Activated CD8-positive, alpha-beta memory T cell treated with anti-CD3 and anti-CD28 coated beads, Interleukin-2, amount 50 U/mL, for 24 hours (primary cell): ENCODE measurements at regions not wholly inside any gene's neighbourhood (a gene's known extent, or its start where the extent isn't known, plus 50 kb on each side); places are given as distances from the start of the nearest gene placed in this dataset.
"Not testable (repeated sequence)": the region's sequence is repeated elsewhere in the genome, so short reads cannot be mapped to it uniquely, and the experiment has no call there.

ENCODE experiments used
- DNase-seq: peaks from one replicate; pipeline ENCODE4 v3.0.0-alpha.2; 2020; ENCODE audit errors: extremely low read depth

GRCh38 chr7:148514236-148514635 is 76.3 kb upstream of the C7orf33 start:
- no peak for DNase-seq

GRCh38 chr7:148515237-148515636 is 75.3 kb upstream of the C7orf33 start:
- DNase-seq: no peak

DNA sequence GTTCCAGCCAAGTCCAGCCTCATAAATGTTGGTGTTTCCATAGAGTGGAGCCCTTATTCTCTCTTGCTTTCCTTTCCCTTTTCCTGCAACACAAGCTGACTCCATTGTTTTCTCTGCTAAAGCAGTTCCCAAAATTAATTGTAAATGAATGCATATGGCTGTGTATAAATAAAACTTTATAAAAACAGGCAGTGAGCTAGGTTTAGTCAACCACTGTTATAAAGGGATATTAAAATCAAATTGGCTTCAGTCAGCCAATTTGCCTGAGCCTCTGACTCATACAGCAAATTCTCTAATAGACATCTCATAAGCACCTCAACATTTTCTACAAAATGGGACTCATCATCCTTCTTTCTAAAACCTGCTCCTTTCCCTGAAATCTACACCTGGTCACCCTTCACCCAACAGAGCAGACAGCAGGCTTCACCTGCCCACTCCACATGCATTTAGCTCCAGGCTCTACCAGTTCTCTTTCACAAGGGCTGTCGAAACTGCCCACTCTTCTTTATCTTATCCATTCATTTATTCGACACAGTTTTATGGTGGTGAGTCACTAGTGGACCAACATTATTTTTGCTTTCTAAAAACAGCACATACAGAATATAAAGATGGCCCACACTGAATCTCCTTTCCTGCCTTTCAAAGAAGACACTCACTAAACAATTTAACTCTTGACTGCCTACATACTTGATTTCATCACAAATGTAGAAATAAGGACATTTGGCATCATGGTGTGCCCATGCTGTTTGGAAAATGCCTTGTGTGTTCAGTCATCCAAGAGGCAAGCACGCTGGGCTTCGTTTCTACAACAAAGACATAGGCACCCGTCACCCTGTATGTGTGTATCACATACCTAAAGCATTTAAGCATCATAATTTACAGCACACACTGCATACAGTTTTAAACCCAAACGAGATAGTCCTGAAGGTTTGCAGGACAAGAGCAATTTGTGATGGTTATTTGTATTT is 74.6 kb upstream of the C7orf33 start:
- no peak for DNase-seq

- not testable (repeated sequence) for DNase-seq
Measured at GRCh38 chr7:148519386-148519785, 71.2 kb upstream of the C7orf33 start.

- DNase-seq: no peak
Measured at GRCh38 chr7:148521271-148521670, 69.3 kb upstream of the C7orf33 start.

- DNase-seq: no peak
Measured at GRCh38 chr7:148523550-148523949, 67.0 kb upstream of the C7orf33 start.

- DNase-seq: no peak
Measured at GRCh38 chr7:148524479-148525224, 65.9 kb upstream of the C7orf33 start.

DNA sequence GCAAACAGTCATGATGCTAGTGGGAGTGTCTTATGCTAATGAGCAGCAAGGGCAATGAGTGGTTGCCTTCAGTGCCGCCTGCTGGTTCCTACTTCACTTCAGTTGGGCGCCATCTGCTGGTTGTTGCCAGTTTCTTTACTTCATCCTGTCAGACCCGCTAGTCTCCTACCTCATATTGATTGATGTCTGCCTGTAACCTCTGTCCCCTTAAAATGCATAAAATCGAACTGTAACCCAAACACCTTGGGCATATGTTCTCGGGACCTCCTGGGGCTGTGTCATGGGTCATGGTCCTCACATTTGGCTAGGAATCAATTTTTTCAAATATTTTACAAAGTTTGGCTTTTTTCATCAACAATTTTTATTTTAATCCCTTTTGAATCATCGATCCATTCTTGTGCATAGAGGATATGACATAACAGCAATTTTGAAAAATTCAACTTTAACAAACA is 62.8 kb upstream of the C7orf33 start:
- DNase-seq: peak; percentile 72

DNA sequence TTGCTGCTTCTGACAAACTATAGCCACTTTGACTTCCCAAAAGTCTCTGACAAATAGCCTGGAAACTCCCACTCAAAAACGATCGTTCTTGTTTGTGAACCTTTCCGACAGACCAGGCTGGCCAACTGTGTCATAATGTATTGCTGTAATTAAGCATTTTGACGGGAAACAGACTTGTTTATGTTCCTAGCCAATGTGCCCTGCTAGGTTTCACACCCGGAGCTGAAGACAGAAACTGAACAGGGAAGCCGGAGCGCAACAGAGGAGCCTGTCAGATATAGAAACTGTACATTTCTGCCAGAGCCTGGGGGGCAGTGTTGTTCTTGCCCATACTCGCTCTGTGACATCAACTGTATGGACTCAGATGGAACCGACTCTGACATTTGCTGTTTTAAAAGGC is 55.3 kb upstream of the C7orf33 start:
- no peak for DNase-seq

DNA sequence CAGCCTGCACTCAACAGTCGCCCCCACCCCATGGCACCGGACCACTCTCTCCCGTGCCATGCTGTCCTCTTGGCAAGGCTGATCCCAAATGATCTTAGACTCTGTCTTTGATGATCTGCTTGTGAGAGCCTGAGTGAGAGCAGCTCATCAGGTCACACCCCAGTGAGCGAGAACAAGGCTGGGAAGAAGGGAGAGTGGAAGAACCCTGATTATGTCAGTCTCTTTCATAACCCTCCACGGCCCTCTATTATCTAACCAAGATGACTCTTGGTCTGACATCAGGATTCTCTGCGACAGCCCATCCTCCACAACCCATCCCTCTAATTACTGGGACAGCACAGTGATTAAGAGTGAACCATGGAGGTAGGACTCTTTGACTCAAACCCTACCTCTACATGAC is 53.1 kb upstream of the C7orf33 start:
- DNase-seq: no peak

GRCh38 chr7:148540041-148540738 is 50.4 kb upstream of the C7orf33 start:
- no peak for DNase-seq
